HG02981 (cell line): ENCODE measurements at regions not wholly inside any gene's neighbourhood (a gene's known extent, or its start where the extent isn't known, plus 50 kb on each side); places are given as distances from the start of the nearest gene placed in this dataset.

Experiments used
- ATAC-seq: cut with Tn5 transposase; IDR thresholded peaks from one replicate; pipeline ENCODE4 v1.9.1; 2021; ENCODE audit warnings: mild to moderate bottlenecking, moderate library complexity; ENCODE audit not compliant: unreplicated experiment

GRCh38 chr3:168858327-168858726 lies 762.6 kb upstream of the GOLIM4 start:
- no peak for ATAC-seq

GRCh38 chr3:168850109-168850508 lies 754.4 kb upstream of the GOLIM4 start:
- no peak for ATAC-seq

GRCh38 chr3:168847291-168847883 lies 751.7 kb upstream of the GOLIM4 start:
- no peak for ATAC-seq

- ATAC-seq, result no peak
Observed at GRCh38 chr3:168844894-168845482, 749.3 kb upstream of the GOLIM4 start.

GRCh38 chr3:168844472-168844871 lies 748.7 kb upstream of the GOLIM4 start:
- ATAC-seq, result no peak

GRCh38 chr3:168843481-168843880 lies 747.8 kb upstream of the GOLIM4 start:
- no peak for ATAC-seq

- ATAC-seq, result no peak
Observed at GRCh38 chr3:168839653-168840052, 743.9 kb upstream of the GOLIM4 start.

GRCh38 chr3:168834558-168834957 lies 738.8 kb upstream of the GOLIM4 start:
- ATAC-seq, result no peak

- ATAC-seq, result no peak
Observed at GRCh38 chr3:168828943-168829342, 733.2 kb upstream of the GOLIM4 start.

GRCh38 chr3:168828536-168828935 lies 732.8 kb upstream of the GOLIM4 start:
- no peak for ATAC-seq

- no peak for ATAC-seq
Observed at GRCh38 chr3:168828014-168828413, 732.3 kb upstream of the GOLIM4 start.

GRCh38 chr3:168824107-168824506 lies 728.4 kb upstream of the GOLIM4 start:
- ATAC-seq, result no peak

GRCh38 chr3:168823466-168823865 lies 727.7 kb upstream of the GOLIM4 start:
- ATAC-seq, result no peak

GRCh38 chr3:168820810-168821415 lies 725.2 kb upstream of the GOLIM4 start:
- no peak for ATAC-seq

- ATAC-seq, result no peak
Observed at GRCh38 chr3:168817177-168817576, 721.5 kb upstream of the GOLIM4 start.

GRCh38 chr3:168815946-168816345 lies 720.2 kb upstream of the GOLIM4 start:
- no peak for ATAC-seq

- ATAC-seq, result no peak
Observed at GRCh38 chr3:168813225-168813802, 717.6 kb upstream of the GOLIM4 start.

GRCh38 chr3:168812234-168812633 lies 716.5 kb upstream of the GOLIM4 start:
- ATAC-seq, result no peak

GRCh38 chr3:168808596-168808995 lies 712.9 kb upstream of the GOLIM4 start:
- no peak for ATAC-seq

GRCh38 chr3:168807448-168807847 lies 711.7 kb upstream of the GOLIM4 start:
- ATAC-seq, result no peak

- ATAC-seq, result no peak
Observed at GRCh38 chr3:168806871-168807270, 711.1 kb upstream of the GOLIM4 start.

GRCh38 chr3:168803536-168803935 lies 707.8 kb upstream of the GOLIM4 start:
- ATAC-seq, result no peak
